Middle frontal gyrus (tissue), 1 donor: ENCODE measurements at regions not wholly inside any gene's neighbourhood (a gene's known extent, or its start where the extent isn't known, plus 50 kb on each side); places are given as distances from the start of the nearest gene placed in this dataset.

Source experiments
- DNase-seq: peaks from one replicate; pipeline ENCODE4 v3.0.0-alpha.2; 2015; ENCODE audit warnings: low spot score; ENCODE audit errors: extremely low spot score

DNA sequence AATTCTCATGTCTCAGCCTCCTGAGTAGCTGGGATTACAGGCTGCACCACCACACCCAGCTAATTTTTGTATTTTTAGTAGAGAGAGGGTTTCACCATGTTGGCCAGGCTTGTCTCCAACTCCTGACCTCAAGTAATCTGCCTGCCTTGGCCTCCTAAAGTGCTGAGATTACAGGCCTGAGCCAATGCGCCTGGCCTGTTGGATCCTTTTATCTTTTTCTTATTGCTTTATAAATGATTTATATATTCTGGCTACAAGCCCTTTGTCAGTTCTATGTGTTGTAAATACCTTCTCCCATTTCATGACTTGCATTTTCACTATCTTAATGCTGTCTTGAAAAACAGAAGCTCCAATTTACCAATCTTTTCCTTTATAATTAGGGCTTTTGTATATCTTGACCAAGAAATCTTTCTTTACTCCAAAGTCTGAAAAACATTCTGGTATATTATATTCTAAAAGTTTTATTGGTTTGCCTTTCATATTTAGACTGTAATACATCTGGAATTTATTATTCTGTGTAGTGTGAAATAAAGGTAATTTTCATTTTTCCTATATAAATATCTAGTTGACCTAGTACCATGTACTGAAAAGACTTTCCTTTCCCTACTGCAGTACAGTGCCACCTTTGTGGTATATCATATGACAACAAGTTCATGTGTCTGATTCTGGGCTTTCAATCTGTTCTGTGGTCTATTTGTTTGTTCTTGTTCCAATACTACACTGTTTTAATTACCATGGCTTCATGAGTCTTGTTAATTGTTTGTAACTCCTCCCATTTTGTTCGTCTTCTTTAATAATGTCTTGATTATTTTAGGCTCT, 52.9 kb upstream of the RNU6-1 start:
- DNase-seq, result no peak

DNA sequence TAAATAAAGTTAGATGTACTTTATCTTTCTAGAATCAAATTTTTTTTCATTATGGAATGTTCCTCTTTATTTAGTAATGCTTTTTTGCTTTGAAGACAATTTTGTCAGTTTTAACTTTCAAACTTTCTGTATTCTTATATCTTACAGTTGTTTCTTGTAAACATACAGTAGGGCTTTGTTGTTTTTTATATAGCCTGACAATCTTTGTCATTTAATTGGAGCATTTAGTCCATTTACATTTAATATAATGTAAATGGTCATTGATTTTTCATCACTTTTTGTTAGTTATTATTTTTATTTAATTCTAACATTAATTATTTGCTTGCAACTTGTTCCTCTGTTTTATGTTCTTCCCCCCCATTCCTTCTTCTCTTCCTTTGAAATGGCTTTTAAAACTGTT, 55.4 kb upstream of the RNU6-1 start:
- DNase-seq, result no peak

DNA sequence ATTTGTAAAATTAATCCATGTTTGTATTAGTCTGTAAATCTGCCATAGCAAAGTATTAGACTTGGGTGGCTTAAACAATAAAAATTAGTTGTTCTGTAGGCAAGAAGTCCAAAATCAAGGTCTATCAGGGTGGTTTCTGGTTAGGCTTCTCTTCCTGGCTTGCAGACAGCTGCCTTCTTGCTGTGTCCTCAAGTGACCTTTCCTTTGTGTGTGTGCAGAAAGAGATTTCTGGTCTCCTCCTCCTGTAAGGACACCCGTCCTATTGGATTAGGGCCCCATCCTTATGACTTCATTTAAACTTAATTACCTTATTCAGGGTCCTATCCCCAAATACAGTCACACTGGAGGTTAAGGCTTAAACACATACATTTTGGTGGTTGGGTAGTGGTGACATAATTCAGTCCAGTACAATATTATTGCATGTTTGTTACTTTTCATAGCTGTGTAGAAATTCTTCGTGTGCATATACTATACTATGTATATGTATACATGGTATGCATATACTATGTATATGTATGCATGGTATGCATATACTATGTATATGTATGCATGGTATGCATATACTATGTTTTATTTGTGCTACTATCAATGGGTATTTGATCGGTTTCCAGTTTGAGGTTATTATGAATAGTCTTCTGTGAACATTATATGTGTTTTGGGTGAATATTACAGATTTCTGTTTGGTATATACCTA, 57.9 kb upstream of the RNU6-1 start:
- DNase-seq, result no peak

DNA sequence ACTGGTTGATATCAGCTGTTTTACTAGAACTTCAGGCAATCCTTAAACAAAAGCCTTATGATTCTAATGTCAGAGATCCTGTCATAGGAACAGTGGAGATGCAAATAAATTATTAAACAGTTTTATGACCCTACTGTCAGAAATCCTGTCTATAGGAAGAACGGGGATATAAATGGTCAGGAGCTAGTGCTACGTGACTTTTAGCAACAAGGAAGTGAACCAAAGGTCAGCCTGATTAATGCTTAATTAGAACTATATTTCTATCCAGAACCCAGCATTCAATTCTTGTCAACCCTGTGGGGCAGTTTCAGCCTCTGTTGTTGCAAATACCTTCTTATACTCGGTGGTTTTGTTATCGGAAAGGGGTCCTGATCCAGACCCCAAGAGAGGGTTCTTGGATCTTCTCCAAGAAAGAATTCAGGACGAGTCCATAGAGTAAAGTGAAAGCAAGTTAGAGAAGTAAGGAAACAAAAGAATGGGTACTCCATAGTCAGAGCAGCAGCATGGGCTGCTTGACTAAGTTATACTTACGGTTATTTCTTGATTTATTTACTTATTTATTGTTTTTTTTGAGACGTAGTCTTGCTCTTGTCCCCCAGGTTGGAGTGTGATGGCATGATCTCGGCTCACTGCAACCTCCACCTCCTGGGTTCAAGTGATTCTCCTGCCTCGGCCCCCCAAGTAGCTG, 59.9 kb upstream of the RNU6-1 start:
- no peak for DNase-seq

DNA sequence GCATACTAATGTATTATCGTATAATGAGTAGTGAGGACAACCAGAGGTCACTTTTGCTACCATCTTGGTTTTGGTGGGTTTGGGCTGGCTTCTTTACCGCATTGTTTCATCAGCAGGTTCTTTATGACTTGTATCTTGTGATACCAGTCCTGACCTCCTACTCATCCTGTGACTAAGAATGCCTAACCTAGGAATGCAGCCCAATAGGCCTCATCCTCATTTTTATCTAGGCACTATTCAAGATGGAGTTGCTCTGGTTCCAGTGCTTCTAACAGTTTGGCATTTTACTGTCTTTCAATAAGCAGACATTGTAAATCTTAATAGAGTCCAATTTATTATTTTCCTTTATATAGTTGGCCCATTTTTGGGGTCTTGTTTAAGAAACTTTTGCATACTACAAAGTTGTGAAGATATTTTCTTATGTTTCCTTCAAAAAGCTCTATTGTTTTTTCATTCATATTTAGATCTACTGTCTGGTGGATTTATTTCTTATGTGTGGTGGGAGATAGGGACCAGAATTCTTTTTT, 60.8 kb upstream of the RNU6-1 start:
- no peak for DNase-seq

DNA sequence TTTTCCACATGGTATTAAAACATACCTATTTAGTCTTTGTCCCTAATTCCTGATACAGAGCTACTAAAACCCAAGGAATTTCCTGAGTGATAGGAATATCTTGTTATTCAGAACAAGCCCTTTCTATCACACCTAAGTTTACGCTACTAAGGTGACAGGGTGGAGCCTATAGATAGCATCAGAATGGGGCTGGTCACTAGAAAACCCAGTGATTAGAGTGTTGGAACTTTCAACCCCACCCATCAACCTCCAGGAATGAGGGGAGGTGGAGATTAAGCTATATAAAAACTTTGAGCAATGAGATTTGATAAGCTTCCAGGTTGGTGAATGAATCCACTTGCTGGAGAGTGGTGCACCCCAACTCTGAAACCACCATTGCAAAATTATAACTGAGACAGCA, 62.1 kb upstream of the RNU6-1 start:
- DNase-seq, result no peak

DNA sequence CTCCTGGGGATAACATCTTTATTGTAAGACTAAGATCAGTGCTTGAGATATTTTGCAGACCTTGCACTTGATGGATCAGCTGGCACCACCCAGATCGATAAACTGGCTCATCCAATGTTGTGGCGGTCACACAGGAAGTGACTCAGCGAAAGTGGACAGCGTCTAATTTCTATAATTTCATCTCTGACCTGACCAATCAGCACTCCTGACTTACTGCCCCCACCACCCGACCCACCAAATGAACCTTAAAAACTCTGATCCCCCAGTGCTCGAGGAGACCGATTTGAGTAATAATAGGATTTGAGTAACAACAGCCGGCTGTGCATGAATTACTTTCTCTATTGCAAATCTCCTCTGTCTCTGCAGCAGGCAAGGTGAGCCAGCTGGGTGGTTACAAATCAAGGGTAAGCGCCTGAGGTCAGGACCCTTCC, 62.7 kb upstream of the RNU6-1 start:
- no peak for DNase-seq

DNA sequence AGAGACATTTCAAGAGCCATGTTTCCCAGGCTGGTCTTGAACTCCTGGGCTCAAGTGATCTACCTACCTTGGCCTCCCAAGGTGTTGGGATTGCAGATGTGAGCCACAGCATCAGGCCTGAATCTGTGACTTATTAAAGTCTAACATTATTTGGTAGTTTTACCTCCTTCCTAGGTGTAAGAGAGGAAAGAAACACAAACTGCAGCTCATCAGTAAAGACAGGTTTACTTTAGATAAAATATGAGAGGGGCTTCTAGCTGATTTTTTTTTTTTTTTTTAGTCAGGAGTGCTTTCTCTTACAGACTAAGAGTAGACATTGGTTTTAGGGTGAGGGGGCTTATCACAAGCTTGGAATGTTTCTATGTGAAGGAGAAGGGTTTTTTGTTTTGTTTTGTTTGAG, 63.9 kb upstream of the RNU6-1 start:
- no peak for DNase-seq

DNA sequence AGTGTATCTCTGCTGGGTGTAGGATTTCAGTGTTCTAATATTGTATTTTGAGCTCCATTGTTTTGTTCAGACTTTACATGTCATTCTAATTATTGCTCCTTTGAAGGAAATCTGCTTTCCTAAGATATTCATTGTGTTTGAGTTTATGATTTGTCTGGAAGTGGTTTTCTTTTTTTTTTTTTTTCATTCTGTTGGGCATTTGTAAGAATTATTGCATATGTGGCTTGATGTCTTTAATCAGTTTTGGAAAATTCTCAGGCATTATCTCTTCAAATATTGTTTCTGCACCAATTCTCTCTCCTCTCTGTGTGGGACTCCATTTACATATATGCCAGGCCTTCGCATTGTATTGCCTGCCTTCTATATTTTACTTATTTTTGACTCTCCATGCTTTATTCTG, 65.8 kb upstream of the RNU6-1 start:
- DNase-seq, result no peak

DNA sequence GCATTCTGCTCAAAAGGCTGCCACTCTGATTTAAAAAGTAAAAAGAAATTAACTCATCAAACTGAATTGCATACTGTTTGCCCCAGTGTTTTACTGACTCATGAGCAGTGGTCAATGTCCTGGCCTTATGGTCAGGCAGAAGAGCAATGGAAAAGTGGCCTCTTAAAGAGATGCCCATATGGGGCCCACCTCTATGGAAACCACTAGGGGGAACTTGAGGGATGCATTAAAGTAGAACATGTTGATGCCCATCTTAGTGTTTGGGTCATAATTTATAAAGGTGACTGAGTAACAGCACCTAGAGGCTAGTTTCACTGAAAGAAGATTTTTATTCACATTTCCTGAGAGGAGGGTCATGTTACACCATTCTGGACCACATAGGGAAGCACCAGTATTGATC, 66.5 kb upstream of the RNU6-1 start:
- no peak for DNase-seq

DNA sequence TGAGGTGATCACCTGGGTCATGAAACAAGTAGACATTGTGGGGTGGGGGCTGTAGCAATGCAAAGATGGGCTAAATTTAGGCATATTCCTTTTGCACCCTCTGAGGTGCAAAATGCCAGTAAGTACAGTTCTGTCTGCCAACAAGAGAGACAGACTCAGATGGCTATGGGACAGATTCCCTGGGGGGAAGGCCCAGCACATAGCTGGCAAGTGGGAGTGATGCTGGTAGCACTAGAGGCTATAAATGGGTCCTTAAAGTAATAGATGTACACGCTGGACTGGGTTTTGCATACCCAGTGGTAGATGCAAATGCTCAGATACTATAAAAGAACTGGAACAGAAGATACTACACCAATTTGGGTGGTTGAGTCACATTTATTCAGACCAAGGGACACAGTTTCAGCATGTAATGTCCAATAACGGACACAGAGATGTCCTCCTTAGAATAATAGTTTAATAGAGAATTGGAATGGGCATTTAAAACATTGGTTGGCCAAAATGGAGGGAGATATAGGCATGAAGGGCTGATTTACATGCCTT, 67.4 kb upstream of the RNU6-1 start:
- DNase-seq, result peak; percentile 41

DNA sequence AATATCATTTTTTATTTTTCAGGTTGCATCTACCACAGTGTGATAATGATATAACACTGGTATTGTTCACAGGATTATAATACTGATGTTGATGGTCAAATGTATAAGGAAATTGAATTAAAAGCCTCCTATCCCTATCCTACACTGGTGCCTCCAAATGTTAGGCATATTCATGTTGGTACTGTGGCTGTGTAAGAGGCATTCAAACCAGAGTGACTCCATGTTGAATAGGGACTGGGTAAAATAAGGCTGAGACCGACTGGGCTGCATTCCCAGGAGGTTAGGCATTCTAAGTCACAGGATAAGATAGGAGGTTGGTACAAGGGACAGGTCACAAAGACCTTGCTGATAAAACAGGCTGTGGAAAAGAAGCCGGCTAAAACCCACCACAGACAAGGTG, 68.9 kb upstream of the RNU6-1 start:
- no peak for DNase-seq

DNA sequence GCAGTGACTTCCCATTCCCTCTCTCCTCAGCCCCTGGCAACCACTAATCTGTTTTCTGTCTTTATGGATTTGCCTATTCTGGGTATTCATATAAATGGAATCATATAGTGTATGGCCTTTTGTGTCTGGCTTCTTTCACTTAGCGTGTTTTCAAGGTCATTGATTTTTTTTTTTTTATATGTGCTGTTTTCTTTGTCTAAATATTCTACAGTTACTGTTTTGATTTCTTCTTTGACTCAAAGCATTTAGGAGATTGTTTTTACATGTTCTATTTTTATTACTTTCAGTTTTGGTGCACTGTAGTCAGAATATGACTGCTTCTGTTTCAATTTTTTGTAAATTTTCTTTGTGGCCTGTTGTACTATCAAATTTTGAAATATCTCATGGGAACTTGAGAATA, 71.9 kb upstream of the RNU6-1 start:
- no peak for DNase-seq

DNA sequence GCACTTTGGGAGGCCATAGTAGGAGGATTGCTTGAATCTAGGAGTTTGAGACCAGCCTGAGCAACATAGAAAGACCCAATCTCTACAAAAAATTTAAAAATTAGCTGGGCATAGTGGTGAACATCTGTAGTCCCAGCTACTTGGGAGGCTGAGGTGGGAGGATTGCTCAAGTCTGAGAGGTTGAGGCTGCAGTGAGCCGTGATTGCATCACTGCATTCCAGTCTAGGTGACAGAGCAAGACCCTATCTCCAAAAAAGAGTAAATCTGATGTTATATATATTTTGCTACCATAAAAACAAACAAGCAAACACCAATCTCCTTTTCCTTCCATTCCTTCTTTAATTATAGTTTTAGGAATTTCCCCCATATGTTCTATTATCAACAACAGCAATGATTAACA, 74.2 kb upstream of the RNU6-1 start:
- no peak for DNase-seq

DNA sequence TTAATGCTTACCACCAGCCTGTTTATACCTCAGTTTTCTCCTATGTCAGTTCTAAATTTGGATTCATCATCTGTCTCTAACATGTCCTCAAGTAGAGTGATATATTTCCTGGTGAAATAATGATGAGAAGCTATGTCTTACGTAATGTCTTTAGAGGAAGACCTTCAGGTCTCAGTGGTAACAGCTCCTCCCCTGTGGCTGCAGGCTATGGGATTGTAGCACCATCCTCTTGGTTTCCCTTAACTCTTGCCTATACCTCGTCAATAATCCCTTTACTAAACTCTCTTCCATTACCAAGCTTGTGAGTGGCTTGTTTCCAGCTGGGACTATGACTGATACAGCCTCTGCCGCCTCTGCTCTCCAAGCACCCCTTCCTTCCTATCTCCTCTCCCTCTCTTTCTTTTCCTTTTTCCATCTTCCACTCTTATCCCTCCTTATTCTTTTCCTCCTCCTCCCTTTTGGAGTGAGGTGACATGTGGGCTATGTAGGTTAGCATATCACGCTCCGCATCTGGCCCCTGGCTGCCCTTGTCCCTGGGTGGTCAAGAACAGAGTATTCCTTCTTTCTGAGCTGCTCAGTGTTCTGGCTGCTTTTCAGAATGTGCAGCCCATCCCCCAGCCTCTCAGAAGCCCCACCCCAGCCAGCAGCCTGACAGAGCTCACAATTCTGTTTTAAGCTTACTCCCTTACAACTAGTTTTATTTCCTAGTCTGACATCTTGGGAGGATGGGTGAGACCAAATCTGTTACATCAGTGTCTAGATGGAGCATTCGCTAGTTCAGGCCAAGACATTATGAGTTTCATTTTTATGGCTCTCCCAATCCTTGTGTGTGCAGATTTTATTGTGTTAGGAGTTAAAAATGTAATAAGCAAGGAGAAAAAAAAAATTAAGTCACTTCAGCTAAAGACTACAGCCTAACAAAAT, 75.0 kb upstream of the RNU6-1 start:
- no peak for DNase-seq

DNA sequence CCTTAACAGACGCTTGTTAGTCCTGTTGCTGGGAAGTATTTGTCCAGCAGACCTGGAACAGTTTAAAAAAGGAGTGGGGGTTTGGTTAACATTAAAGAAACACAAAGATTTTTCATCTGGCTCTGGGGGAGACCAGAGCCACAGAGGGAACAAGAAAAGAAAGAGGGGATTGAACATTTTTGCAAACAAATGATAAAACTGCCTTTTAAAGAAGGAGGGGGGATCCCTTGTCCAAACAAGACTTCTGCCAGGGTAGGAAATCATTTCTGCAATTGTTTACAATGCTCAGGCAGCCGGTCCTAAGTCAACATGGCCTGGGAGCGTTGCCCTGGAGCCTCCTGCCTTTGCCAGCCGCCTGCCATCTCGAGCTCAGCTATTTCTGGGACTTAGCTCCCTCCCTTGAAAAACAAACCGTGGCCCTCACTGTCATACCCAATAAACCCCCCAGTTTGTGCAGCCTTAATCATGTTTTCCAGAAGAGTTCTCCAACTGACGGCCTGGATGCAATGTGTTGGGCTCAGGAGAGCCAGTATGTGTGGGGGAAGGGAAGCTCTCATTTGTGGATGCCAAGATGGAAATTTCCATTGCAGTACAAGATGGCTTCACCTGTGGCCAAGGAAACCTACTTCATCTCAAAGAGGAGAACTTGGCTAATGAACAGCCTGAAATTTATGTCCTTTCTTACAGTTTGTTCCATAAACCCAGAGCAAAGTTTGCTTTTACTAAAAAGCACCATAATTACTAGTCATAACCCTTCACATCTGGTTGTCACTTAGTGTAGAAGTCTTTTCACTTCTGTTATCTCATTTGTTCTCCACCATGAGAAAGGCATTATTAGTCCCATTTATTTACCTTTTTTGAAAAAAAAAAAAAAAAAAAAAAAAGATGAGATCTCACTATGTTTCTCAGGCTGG, 75.9 kb upstream of the RNU6-1 start:
- DNase-seq, result no peak

DNA sequence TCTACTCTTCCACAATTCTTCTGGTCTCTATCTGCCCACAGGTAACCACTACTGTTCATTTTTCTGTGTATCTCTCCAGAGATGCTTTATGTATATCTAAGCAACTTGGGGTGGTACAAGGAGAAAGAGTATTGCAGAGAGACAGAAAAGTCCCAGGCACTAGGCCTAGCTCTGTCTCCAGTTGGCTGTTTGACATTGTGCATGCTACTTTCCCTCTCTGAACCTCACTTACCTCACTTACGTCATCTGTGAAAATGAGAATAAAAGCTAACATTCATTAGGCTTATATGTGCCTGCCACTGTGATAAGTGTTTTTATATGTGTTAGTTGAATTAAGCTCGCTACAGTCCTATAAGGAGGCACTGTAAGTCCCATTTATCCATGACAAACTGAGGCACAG, 76.7 kb upstream of the RNU6-1 start:
- DNase-seq, result no peak

DNA sequence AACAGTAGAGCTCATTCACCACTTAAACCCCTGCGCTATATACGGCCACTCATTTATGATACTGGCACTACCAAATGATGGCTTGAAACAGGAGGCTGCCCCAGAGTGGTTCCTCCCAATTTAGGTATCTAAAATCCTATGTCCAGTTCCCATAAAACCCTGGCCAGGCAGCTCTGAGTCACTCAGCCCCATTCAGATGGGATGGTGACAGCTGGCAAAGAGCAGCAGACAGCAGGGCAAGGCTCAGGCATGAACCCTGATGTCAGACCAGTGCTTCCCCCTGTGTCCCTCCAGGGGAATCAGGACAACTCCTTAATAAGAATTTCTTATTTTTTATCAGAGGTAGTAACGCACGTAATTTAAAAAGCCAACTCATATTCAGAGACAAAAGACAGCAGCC, 77.2 kb upstream of the RNU6-1 start:
- DNase-seq, result no peak

DNA sequence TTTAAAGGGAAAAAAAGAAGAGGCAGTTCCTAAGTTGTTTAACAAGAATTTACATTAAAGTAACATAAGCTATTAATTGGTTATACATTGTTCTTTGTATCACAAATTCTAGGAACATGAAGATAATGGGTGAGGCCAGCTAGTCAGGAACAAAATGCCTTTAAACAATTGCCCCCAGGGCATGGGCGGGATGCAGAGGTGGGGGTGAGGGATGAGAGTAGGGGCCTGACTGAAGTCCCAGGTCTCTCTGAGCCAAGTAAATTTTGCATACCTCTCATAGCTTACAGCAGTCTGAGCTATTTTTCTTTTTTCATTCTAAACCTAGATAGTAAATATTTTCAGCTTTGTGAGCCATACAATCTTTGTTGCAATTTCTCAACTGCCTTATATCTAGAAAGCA, 77.8 kb upstream of the RNU6-1 start:
- DNase-seq, result no peak
